Keratinocyte (primary cell): ENCODE measurements at regions not wholly inside any gene's neighbourhood (a gene's known extent, or its start where the extent isn't known, plus 50 kb on each side); places are given as distances from the start of the nearest gene placed in this dataset.

Experiments used
- EZH2 ChIP-seq: IDR thresholded peaks from one replicate; pipeline ENCODE4 v1.6.1; 2012; ENCODE audit warnings: inconsistent platforms, mild to moderate bottlenecking, low read length, moderate library complexity
- TF ChIP-seq, protein P1 (sequence below), 3 experiments: IDR thresholded peaks in 1 of 3; conservative IDR thresholded peaks in 1 of 3; optimal IDR thresholded peaks in 1 of 3; 2 replicates in 2 of 3; 3 replicates in 1 of 3; pipeline versions ENCODE3 to v1.5.1; 2011; ENCODE audit warnings: low read length in 3 of 3, mild to moderate bottlenecking in 3 of 3, moderate library complexity in 2 of 3, control low read depth in 1 of 3, inconsistent platforms in 1 of 3; ENCODE audit not compliant: insufficient read depth in 2 of 3; ENCODE audit errors: extremely low read depth in 1 of 3

- TF ChIP-seq, protein P1, sequence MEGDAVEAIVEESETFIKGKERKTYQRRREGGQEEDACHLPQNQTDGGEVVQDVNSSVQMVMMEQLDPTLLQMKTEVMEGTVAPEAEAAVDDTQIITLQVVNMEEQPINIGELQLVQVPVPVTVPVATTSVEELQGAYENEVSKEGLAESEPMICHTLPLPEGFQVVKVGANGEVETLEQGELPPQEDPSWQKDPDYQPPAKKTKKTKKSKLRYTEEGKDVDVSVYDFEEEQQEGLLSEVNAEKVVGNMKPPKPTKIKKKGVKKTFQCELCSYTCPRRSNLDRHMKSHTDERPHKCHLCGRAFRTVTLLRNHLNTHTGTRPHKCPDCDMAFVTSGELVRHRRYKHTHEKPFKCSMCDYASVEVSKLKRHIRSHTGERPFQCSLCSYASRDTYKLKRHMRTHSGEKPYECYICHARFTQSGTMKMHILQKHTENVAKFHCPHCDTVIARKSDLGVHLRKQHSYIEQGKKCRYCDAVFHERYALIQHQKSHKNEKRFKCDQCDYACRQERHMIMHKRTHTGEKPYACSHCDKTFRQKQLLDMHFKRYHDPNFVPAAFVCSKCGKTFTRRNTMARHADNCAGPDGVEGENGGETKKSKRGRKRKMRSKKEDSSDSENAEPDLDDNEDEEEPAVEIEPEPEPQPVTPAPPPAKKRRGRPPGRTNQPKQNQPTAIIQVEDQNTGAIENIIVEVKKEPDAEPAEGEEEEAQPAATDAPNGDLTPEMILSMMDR (optimal IDR thresholded peaks at IDR 0.05 in 1 of 3, IDR thresholded peaks at IDR 0.05 in 1 of 3, conservative IDR thresholded peaks at IDR 0.05 in 1 of 3; ENCODE audit: extremely low read depth in 1 of 3, insufficient read depth in 2 of 3, low read length in 3 of 3) = no peak
- TF ChIP-seq EZH2 = no peak
These were observed 918.6 kb downstream of the UQCRFS1 start for GRCh38 chr19:28294395-28294794.
